HG03159 (cell line): ENCODE measurements at regions not wholly inside any gene's neighbourhood (a gene's known extent, or its start where the extent isn't known, plus 50 kb on each side); places are given as distances from the start of the nearest gene placed in this dataset.
"Not testable (repeated sequence)": the region's sequence is repeated elsewhere in the genome, so short reads cannot be mapped to it uniquely, and the experiment has no call there.

Source experiments
- ATAC-seq: cut with Tn5 transposase; IDR thresholded peaks from one replicate; pipeline ENCODE4 v1.9.1; 2021; ENCODE audit warnings: mild to moderate bottlenecking, moderate library complexity; ENCODE audit not compliant: unreplicated experiment

DNA sequence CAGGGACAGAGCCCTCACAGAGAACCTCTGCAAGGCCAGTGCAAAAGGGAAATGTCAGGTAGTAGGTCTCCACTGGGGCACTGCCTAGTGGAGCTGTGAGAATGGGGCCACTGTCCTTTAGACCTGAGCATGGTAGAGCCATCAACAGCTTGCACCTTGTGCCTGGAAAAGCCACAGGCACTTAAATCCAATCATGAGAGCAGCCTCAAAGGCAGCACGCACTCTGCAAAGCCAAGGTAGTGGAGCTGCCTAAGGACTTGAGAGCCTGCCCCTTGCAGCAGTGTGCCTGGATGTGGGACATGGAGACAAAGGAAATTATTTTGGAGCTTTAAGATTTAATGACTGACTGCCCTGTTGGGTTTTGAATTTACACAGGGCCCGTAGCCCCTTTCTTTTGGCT is 918.5 kb upstream of the POT1 start:
- no peak for ATAC-seq

DNA sequence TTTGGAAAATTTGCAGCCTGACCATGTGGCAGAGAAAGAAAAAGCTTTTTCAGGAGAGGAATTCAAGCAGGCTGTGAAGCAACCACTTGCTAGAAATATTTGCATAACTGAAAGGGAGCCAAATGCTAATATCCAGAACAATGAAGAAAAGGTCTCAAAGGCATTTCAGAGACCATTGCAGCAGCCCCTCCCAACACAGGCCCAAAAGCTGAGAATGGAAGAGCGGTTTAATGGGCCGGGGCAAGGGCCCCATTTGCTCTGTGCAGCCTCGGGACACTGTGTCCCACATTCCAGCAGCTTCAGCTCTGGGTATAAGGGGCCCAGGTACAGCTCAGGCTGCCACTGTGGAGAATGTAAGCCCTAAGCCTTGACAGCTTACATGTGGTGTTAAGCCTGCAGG is 918.1 kb upstream of the POT1 start:
- ATAC-seq = no peak

DNA sequence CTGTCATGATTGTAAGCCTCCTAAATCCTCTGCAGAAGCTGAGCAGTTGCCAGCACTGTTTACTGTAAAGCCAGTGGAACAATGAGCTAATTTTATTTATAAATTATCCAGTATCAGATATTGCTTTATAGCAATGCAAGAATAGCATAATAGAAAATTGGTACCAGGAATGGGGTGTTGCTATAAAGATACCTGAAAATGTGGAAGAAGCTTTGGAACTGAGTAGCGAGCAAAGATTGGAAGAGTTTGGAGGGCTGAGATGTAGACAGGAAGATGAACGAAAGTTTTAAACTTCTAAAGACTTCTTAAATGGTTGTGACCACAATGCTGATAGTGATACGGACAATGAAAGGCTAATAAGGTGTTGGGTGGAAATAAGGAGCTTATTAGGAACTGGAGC is 917.4 kb upstream of the POT1 start:
- no peak for ATAC-seq

DNA sequence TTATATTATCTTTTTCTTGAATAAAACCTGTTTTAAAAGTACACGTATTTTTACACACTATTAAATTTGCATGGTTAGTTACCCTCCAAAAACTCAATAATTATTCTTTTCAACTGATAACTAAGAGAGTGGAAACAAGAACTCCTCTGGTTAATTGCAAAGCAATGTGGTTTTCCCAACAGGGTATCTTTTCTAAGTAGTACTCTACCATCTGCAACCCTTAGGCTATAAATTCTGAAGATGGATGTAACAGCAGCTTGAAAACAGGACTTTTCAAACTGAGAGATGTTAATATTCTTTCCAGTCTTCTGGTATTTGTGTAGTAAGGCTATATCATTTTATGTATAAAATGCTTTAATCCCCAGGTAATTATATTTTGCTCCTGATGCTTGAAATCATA is 916.1 kb upstream of the POT1 start:
- no peak for ATAC-seq

DNA sequence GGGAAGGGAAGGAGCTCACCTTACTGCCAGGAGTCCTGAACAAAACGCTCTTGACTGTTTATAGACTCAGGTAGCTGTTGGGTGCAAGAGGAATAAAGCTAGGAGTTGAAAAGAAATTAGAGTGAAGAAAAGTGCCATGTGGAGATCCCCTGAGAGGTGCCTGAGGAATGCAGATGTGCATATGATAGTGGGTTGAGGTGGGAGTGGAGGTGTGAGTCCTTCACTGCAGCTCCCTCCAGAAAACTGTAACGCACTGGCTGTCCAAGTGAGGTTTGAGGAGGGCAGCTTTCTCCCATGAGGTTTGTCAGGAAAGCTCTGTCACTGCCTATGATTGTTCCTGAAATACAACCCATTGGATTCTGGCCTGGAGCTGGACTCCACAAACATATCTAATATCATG is 904.8 kb upstream of the POT1 start:
- no peak for ATAC-seq

DNA sequence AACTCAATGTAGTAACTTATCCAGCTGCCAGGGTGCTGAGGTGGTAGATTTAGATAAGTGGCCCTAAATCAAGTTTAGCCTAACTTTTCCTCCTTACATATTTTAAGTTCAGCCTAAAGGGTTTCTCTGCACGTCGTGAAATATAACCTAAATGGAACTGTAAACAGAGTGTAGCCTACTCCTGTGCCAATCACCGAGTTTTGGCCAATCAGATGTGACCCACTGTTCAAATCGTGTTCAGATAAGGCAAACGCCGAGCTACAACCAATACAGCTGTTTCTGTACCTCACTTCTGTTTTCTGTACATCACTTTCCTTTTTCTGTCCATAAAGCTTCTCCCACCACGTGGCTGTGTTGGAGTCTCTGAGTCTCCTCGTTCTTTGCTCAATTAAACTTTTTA is 904.2 kb upstream of the POT1 start:
- no peak for ATAC-seq

DNA sequence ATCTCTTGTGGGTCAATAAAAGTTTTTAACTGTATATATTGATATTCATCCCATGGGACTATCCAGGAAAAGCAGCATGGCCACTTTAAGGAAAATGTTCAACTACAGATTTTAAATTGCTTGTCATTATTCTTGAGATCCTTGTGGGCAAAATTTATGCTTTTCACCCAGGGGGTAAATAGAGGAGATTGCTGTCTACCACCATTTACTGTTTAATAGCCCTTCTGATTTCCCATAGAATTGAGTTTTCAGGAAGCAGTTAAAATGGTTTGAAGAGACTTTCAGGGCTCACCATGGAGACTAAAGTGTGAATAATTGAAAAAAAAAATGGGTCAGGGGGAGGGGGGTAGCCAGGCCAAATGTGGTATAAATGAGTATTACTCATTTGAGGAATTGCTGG is 901.1 kb upstream of the POT1 start:
- no peak for ATAC-seq

DNA sequence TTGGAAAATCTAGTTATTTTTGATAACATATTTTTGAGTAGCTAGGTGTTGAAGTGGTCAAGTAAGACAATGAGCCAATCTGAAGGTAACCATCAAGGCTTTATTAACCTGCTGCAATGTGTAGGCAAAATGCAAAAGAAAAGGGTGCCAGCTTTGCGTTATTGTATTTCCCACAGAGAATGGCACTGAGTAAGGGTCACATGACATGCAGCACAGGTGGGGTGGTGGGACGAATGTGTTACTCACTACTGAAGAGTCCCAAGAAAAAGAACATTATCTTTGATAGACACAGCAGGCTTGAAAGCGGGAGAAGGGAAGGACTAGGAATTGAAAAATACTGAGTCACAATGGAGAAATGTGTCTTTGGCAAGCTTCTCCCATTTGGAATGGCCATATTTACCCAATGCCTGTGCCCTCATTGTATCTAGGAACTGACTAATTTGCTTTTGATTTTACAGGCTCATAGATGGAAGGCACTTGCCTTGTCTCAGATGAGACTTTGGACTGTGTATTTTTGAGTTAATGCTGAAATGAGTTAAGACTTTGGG is 898.6 kb upstream of the POT1 start:
- no peak for ATAC-seq

DNA sequence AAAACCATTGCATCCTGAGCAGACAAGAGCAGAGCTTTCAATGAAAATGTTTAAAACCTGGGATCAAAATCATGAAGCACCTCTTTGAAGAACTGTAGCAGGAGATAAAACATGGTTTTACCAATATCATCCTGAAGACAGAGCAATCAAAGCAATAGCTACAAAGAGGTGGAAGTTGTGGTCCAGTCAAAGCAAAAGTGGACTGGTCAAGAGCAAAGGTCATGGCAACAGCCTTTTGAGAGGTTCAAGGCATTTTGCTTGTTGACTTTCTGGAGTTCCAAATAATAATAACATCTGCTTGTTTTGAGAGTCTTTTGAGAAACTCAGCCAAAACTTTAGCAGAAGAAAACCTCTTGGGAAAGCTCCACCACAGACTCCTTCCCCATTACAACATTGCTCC is 893.9 kb upstream of the POT1 start:
- ATAC-seq = no peak

DNA sequence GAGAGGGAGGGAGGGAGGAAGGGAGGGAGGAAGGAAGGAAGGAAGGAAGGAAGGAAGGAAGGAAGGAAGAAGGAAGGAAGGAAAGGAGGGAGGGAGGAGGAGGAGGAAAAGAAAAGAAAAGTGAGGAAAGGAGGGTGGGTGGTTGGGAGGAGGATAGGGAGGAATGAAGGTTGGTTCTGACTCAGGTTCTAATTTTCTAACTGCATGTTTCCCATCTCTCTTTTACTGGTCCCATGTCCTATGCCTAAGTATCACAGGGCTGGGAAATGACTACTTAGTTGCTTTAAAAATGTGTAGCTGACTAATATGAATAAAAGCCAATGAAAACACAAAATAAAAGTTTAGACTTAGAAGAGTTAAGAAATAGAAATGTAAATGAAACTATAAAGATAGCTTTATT is 890.9 kb upstream of the POT1 start:
- no peak for ATAC-seq

DNA sequence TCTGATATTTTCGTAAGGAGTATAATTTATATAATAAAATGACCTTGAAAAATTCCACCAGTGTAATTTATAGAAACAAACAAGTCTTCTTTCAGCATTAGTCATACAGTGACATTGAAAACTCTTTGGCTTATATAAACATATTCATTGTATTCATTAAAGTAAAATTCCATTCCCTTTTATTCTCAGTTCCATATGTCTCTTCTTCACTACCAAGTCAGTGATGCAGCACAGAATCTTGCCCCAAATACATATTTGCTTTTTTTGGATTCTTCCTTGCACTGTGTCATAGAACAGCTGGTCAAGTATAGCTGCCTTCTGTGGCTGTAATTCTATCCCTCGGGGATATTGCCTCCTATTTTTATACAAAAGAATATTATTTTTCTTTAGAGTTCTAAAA is 884.5 kb upstream of the POT1 start:
- ATAC-seq = no peak

DNA sequence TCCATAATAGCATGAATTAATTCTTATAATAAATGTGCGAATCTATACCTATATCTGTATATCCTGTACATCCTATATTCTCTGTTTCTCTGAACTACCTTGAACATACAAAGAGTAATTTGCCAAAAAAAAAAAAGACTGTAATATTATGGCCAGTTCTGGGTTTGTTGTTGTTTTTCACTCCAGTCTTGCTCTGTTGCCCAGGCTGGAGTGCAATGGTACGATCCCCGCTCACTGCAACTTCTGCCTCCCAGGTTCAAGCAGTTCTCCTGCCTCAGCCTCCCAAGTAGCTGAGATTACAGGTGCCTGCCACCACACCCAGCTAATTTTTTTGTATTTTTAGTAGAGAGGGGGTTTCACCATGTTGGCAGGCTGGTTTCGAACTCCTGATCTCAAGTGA is 876.9 kb upstream of the POT1 start:
- ATAC-seq = not testable (repeated sequence)

DNA sequence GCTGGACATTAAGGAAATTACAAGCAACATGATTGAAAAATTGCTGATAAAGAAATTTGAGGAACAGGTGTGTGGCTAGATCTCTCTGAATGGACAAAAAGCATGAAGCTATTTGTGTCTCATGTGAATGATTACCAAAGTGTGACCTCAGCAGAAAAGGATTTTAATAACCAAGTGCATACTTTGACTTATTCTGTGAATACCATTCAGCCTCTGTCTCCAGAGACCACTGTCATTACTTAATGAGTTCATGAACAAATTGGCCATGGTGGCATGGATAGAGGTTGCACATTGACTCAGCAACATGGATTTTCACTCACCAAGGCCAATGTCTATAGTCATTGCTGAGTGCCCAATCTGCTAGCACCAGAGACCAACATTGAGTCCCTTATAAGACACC is 874.6 kb upstream of the POT1 start:
- no peak for ATAC-seq

DNA sequence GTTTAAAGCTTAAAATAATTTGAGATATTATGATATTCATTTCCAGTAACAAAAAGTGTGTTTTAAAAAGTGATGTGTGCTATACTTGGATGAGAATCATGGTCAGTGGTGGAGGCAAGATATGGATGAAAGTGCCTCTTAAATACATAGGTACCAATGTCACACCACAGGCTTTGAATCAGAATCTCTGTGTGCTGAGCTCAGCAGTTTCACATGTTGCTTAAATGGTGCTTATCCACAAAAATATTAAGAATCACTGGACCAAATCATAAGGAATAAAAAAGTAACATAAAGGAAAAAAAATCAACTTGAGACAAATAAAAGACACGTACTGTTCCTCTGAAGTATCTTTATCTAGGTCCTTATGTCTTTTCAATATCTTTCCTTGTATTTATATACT is 850.5 kb upstream of the POT1 start:
- no peak for ATAC-seq

DNA sequence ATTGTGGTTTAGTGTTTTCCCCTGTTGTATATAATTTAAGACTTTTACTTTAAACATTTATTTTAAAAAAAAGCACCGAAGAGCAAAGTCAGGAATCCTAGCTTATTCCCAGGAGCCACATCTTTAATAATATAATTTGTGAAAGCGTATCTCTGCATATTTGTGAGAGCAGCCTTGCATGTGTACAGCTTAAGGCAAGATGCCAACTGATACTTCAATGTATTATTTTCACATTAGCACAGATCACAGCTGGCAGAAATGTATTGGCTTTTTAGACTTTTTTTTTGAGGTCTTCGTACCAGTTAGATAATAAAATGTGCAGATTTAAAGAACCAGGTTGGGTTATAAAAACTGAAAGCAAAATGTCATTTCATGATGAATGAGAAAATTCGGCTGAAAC is 845.7 kb upstream of the POT1 start:
- ATAC-seq = no peak

DNA sequence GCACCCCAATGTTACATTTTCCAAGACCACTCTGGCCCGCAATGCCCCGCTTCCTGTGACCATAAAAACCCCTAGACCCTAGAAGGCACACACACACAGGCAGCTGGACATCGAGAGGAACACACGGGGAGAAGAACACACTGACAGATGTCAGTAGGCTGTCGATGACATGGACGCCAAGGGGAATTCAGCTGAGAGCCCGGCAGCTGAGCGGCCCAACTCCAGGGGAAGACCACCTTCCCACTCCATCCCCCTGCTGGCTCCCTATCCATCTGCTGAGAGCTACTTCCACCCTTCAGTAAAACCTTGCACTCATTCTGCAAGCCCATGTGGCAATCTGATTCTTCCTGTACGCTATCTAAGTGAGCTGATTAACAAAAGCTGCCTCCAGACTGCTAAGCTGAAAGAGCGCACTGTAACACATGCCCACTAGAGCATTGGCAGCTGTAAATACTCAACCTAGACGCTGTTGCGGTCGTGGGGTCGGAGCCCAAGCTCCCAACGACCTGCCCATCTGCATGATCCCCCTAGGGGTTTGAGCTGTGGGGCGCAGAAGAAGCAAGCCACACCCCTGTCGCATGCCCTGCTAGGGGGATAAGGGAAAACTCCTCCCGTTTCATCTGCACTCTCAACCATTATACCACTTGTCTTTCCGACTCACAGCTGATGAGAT is 843.6 kb upstream of the POT1 start:
- no peak for ATAC-seq

DNA sequence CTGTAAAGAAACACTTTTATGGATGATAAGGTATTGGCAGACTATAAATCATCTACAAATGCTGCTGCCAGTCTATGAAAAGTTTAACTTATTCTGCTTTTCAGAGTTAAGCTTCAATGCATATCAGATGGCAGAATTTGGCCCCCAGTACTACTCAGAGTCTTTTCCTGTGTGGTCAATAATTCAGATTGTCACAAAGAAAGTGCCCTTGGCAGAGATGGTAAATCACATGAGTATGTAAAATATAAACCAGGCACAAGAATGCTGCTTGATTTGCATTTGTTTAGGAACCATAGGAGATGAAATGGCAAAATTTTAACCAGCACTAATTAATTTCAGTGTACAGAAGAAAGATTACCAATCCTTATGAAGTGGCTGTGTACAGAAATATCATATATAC is 818.3 kb upstream of the POT1 start:
- no peak for ATAC-seq

DNA sequence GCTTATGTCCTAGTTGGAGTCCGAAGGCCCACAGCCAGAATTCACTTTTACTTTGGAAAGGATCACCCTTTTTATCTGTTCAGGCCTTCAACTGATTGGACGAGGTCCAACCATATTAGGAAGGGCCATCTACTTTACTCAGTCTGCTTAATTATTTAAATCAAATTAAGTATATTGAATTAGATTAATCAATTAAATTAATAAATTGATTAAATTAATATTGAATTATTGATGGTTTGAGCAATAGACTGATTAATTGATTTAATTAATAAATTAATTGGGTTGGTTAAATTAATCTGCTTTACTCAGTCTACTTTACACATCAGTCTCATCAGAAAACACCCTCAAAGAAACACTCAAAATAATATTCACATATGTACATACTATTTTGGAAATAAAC is 816.9 kb upstream of the POT1 start:
- no peak for ATAC-seq

DNA sequence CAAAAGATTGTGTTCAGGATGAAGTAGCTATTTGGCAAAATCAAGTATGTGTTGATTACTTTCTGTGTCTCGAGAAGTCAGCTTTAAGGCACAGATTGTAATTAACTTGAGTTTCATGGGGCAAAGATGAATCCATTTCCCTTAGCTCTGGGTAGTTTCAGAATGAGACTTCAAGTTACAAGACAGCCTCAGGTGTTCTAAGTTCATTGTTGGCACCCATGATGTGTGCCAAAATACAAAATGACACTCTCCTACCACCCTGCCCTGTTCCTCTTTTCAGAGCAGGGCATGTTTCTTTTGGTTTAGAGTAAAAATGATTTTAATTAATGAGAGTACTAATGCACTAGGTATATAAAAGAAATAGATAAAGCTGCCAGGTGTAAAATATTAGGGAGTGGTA is 797.6 kb upstream of the POT1 start:
- no peak for ATAC-seq

DNA sequence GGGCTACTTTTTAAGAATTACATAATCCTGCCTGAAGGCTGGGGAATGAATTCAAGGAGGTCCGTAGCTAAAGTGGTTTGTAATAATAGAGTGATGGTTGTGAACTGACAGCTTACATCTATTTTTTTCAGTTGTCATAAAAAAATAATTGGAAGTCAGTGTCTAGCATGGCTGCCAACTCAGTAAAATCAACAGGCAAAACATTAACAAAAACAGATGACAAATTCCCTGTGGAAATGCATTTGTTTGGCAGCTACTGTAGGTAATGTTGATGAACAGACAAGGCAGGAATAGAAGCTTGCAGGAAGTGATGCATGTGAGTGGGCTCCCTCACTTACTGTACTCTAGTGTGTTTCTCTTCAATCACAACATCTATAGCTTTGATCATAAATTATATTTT is 766.0 kb upstream of the POT1 start:
- ATAC-seq = no peak

DNA sequence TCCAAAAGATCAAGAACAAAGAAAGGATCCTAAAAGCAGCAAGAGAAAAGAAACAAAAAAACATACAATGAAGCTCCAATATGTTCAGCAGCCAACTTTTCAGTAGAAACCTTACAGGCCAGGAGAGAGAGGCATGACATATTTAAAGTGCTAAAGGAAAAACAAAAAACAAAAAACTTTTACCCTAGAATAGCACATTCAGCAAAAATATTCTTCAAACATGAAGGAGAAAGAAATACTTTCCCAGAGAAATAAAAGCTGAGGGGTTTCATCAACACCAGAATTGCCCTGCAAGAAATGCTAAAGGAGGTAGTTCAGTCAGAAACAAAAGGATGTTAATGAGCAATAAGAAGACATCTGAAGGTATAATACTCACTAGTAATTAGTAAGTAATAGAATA is 753.5 kb upstream of the POT1 start:
- no peak for ATAC-seq

DNA sequence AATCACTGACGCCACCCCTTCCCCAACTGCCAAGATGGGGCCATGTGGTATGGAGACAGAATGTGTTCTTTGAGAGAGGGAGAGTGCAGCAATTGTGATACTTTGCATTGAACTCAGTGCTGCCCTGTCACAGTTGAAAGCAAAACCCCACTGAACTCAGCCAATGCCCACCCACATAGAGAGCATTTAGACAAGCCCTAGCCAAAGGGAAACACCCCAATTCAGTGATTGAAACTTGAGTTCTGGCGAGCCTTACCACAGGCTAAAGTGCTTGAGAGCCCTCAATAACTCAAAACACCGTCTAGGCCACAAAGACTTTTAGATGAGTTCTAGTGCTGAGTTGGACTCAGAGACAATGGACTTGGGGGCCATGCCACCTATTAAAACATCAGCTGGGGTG is 751.9 kb upstream of the POT1 start:
- ATAC-seq = peak; percentile 67

DNA sequence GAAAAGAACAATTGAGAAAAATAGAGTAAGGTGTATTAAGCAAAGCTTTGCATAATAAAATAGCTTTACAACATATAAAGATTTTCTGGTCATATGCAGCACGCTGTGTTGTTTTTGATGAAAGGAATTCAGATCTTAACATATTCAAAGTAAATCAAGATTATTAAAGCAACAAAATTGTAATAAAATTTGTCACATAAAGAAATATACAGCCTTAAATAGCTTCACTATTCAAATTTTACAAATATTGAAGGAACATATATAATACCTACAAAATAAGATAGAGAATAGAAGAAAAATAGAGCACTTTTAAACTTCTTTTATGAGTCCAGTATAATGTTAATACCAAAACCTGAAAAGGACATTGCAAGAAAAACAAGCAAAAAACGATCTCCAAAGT is 749.1 kb upstream of the POT1 start:
- no peak for ATAC-seq
